ENCODE measurements at regions not wholly inside any gene's neighbourhood (a gene's known extent, or its start where the extent isn't known, plus 50 kb on each side); places are given as distances from the start of the nearest gene placed in this dataset.

DNA sequence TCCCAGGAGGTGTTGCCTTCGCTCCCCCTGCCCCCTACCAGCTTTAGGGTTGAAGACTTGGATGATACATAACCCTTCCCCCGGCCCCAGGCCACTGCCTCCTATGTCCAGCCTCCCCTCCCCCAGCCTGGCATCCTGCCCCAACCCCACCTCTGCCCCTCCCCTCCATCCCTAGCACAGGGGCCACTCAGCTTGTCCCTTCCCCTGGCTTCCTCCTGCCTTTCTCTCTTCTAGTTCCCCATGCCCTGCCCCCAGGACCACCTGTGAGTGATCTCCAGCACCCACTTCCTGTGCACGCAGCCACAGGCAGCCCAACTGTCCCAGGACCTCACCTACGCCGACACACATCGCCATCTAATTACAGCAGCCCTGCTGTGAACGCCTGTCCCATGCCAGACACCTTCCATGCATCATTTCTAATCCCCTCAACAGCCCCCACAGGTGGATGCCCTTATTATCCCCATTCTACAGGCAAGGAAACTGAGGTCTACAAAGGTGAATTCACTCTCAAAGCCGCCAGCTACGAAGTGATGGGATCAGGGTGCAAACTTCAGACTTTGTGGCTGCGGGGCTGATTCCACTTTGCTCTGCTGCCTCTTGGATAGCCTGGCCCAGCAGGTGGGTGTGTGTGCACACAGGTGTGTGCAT lies 82.4 kb upstream of the CHST15 start:
- H3K4me3 ChIP-seq (ENCODE audit: control insufficient read depth in 2 of 3, extremely low read depth in 1 of 3, insufficient read depth in 2 of 3, low read depth in 1 of 3, low read length in 3 of 3) = no peak overlapping the region
- H3K27me3 ChIP-seq (ENCODE audit: control insufficient read depth, extremely low read depth, insufficient read depth, low read length) = no peaks in the 10 kb centered on the region
- no peaks in the 10 kb centered on the region for H3K9me3 ChIP-seq (ENCODE audit: control insufficient read depth, low read depth, low read length)
- H3K79me2 ChIP-seq (ENCODE audit: control insufficient read depth, insufficient read depth, low read length) = no peaks in the 10 kb centered on the region
- no peaks in the 10 kb centered on the region for H4K20me1 ChIP-seq (ENCODE audit: control insufficient read depth, extremely low read depth, insufficient read depth, low read length)
- no peak for DNase-seq (ENCODE audit: low read depth, low spot score)
- no peaks in the 10 kb centered on the region for H3K36me3 ChIP-seq (ENCODE audit: control insufficient read depth in 2 of 2, extremely low read depth in 1 of 2, insufficient read depth in 2 of 2, low read length in 2 of 2)
- H3K9me1 ChIP-seq (ENCODE audit: control insufficient read depth, extremely low read depth, insufficient read depth, low read length) = no peaks in the 10 kb centered on the region
- no peak for FAIRE-seq
- dilution Hi-C loops (cut with MboI; ENCODE audit: extremely low pct_ligation_motif_present, low sequenced_read_pairs) = no loop called here
- no peak overlapping the region for H3K9ac ChIP-seq (ENCODE audit: control insufficient read depth, extremely low read depth, insufficient read depth, low read length)
- H3K4me2 ChIP-seq (ENCODE audit: control insufficient read depth, extremely low read depth, insufficient read depth, low read depth, low read length) = no peak overlapping the region
- H3K27ac ChIP-seq (ENCODE audit: control insufficient read depth, insufficient read depth, low read length) = no peak overlapping the region
- H2AFZ ChIP-seq (ENCODE audit: control insufficient read depth, low read length) = no peak overlapping the region
- peaks cover 3% of the 10 kb centered on the region for H3K4me1 ChIP-seq (ENCODE audit: control insufficient read depth, extremely low read depth, insufficient read depth, low read length)
- TF ChIP-seq, protein P1, sequence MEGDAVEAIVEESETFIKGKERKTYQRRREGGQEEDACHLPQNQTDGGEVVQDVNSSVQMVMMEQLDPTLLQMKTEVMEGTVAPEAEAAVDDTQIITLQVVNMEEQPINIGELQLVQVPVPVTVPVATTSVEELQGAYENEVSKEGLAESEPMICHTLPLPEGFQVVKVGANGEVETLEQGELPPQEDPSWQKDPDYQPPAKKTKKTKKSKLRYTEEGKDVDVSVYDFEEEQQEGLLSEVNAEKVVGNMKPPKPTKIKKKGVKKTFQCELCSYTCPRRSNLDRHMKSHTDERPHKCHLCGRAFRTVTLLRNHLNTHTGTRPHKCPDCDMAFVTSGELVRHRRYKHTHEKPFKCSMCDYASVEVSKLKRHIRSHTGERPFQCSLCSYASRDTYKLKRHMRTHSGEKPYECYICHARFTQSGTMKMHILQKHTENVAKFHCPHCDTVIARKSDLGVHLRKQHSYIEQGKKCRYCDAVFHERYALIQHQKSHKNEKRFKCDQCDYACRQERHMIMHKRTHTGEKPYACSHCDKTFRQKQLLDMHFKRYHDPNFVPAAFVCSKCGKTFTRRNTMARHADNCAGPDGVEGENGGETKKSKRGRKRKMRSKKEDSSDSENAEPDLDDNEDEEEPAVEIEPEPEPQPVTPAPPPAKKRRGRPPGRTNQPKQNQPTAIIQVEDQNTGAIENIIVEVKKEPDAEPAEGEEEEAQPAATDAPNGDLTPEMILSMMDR (optimal IDR thresholded peaks at IDR 0.05 in 1 of 3, IDR thresholded peaks at IDR 0.05 in 1 of 3, conservative IDR thresholded peaks at IDR 0.05 in 1 of 3; ENCODE audit: extremely low read depth in 1 of 3, insufficient read depth in 2 of 3, low read length in 3 of 3) = no peak
- TF ChIP-seq EZH2 (IDR thresholded peaks at IDR 0.05; ENCODE audit: low read length) = no peak

DNA sequence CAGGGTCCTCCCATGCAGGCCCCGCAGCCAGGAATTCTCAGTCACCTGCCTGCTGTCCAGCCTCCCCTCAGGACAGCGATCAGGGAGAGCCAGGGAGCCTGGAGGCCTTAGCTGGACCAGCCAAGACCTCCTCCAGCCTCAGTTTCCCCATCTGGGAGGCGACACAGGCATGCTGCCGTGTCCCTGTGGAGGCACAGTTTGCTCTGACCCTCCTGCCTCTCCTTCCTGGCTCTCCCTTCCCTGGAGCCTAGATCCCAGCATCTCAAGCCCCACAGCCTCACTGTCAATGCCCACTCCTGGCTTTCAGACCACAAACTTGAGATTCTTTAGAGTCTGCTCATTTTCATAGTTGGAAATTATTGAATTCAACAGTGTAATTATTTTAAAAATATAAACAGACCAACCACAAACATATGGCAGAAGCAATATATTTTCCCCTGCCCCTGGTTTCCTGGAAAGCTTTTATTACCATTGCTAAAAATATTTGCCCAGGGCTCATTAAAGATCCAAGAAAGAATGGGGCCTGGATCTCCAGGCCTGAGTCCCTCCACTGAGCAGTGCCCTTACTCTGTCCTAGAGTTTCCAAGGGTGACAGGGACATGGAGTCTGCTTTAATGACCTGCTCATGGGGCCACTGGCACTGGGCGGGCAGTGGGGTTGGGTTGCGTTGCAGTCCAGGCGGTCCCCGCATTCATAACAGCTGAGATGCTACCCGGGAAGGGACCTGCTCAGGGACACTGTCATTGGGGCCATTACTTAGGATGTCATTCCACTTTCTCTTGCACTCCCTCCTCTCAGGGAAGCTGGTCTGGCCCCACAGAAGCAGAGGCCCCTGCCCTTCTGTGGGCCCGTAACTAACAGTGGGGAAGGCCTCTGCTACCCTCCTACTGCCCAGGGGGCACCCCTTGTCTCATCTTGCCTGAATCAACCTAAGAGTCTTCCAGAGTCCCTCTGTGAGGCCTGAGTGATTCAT lies 81.6 kb upstream of the CHST15 start:
- H3K9me3 ChIP-seq (ENCODE audit: control insufficient read depth, low read depth, low read length) = no peaks in the 10 kb centered on the region
- FAIRE-seq (no peak), DNase-seq (ENCODE audit: low read depth, low spot score) (no peak)
- H3K27ac ChIP-seq (ENCODE audit: control insufficient read depth, insufficient read depth, low read length) = no peak overlapping the region
- no peaks in the 10 kb centered on the region for H3K4me1 ChIP-seq (ENCODE audit: control insufficient read depth, extremely low read depth, insufficient read depth, low read length)
- no peak overlapping the region for H3K4me2 ChIP-seq (ENCODE audit: control insufficient read depth, extremely low read depth, insufficient read depth, low read depth, low read length)
- H3K79me2 ChIP-seq (ENCODE audit: control insufficient read depth, insufficient read depth, low read length) = no peaks in the 10 kb centered on the region
- H2AFZ ChIP-seq (ENCODE audit: control insufficient read depth, low read length) = no peak overlapping the region
- no peaks in the 10 kb centered on the region for H3K9me1 ChIP-seq (ENCODE audit: control insufficient read depth, extremely low read depth, insufficient read depth, low read length)
- H3K4me3 ChIP-seq (ENCODE audit: control insufficient read depth in 2 of 3, extremely low read depth in 1 of 3, insufficient read depth in 2 of 3, low read depth in 1 of 3, low read length in 3 of 3) = no peak overlapping the region
- no peaks in the 10 kb centered on the region for H3K36me3 ChIP-seq (ENCODE audit: control insufficient read depth in 2 of 2, extremely low read depth in 1 of 2, insufficient read depth in 2 of 2, low read length in 2 of 2)
- no peaks in the 10 kb centered on the region for H4K20me1 ChIP-seq (ENCODE audit: control insufficient read depth, extremely low read depth, insufficient read depth, low read length)
- no peak overlapping the region for H3K9ac ChIP-seq (ENCODE audit: control insufficient read depth, extremely low read depth, insufficient read depth, low read length)
- no peaks in the 10 kb centered on the region for H3K27me3 ChIP-seq (ENCODE audit: control insufficient read depth, extremely low read depth, insufficient read depth, low read length)
- dilution Hi-C loops (cut with MboI; ENCODE audit: extremely low pct_ligation_motif_present, low sequenced_read_pairs) = no loop called here
- no peak for TF ChIP-seq EZH2 (IDR thresholded peaks at IDR 0.05; ENCODE audit: low read length)
- TF ChIP-seq, protein P1 (optimal IDR thresholded peaks at IDR 0.05 in 1 of 3, IDR thresholded peaks at IDR 0.05 in 1 of 3, conservative IDR thresholded peaks at IDR 0.05 in 1 of 3; ENCODE audit: extremely low read depth in 1 of 3, insufficient read depth in 2 of 3, low read length in 3 of 3) = no peak
